Activated CD8-positive, alpha-beta T cell treated with anti-CD3 and anti-CD28 coated beads for 36 hours (primary cell): ENCODE measurements at regions not wholly inside any gene's neighbourhood (a gene's known extent, or its start where the extent isn't known, plus 50 kb on each side); places are given as distances from the start of the nearest gene placed in this dataset.

Experiments
- ATAC-seq: fragments of 200-7000 bp; cut with Tn5 transposase; one replicate; pipeline ENCODE4 v1.10.0; 2021; ENCODE audit warnings: mild to moderate bottlenecking, moderate library complexity
- CTCF ChIA-PET: fragments of 350-600 bp; sonication (Branson Sonifier 250); formaldehyde crosslinking; loops from one replicate; lab custom pipeline; 2021; ENCODE audit warnings: antibody characterized with exemption; lab: Charles Lee
- POLR2A ChIA-PET: fragments of 350-600 bp; sonication (Branson Sonifier 250); formaldehyde crosslinking; loops from one replicate; lab custom pipeline; 2021; ENCODE audit warnings: antibody characterized with exemption; lab: Charles Lee
- DNase-seq: peaks from one replicate; pipeline ENCODE4 v3.0.0-alpha.2; 2020
- H3K27ac Mint-ChIP-seq: one replicate; pipeline ENCODE4 v1.8.0; 2021; ENCODE audit warnings: mild to moderate bottlenecking, mixed read lengths
- H3K27me3 Mint-ChIP-seq: one replicate; pipeline ENCODE4 v1.8.0; 2021; ENCODE audit warnings: mixed read lengths
- H3K36me3 Mint-ChIP-seq: one replicate; pipeline ENCODE4 v1.8.0; 2021; ENCODE audit warnings: low read depth, mixed read lengths
- H3K4me1 Mint-ChIP-seq: one replicate; pipeline ENCODE4 v1.8.0; 2021; ENCODE audit warnings: low read depth, mixed read lengths
- H3K4me3 Mint-ChIP-seq: one replicate; pipeline ENCODE4 v1.8.0; 2021; ENCODE audit warnings: mild to moderate bottlenecking, moderate library complexity, mixed read lengths
- H3K9me3 Mint-ChIP-seq: one replicate; pipeline ENCODE4 v1.8.0; 2021; ENCODE audit warnings: mixed read lengths
- CTCF ChIP-seq: fragments of 200-600 bp; IDR thresholded peaks from one replicate; pipeline ENCODE4 v1.8.0; 2022; ENCODE audit warnings: antibody characterized with exemption, mild to moderate bottlenecking
- intact Hi-C: fragments of 100-400 bp; cut with micrococcal nuclease; formaldehyde crosslinking; loops from one replicate; pipeline ENCODE4 v1.10.0; 2022

- intact Hi-C loops, result no loop called here
- Mint-ChIP-seq H3K4me3 (no peak overlapping the region), H3K4me1 (no peaks in the 10 kb centered on the region), H3K9me3 (no peaks in the 10 kb centered on the region), H3K27me3 (peaks cover 13% of the 10 kb centered on the region), H3K36me3 (no peaks in the 10 kb centered on the region), H3K27ac (no peak overlapping the region)
- ChIA-PET POLR2A (no interaction called here), CTCF (no interaction called here)
- no peak for TF ChIP-seq CTCF
- ATAC-seq, result no peak
- DNase-seq, result no peak
Observed at GRCh38 chr22:49264696-49265095, 563.0 kb downstream of the BRD1 start.

GRCh38 chr22:49263101-49263500 is 564.6 kb downstream of the BRD1 start:
- ChIA-PET POLR2A (no interaction called here), CTCF (no interaction called here)
- ATAC-seq (no peak), DNase-seq (no peak)
- Mint-ChIP-seq H3K9me3 (no peaks in the 10 kb centered on the region), H3K4me1 (no peaks in the 10 kb centered on the region), H3K27ac (no peak overlapping the region), H3K27me3 (peaks cover 4% of the 10 kb centered on the region), H3K4me3 (no peak overlapping the region), H3K36me3 (no peaks in the 10 kb centered on the region)
- no peak for TF ChIP-seq CTCF
- intact Hi-C loops, result no loop called here

GRCh38 chr22:49262167-49262566 is 565.5 kb downstream of the BRD1 start:
- Mint-ChIP-seq H3K36me3 (no peaks in the 10 kb centered on the region), H3K9me3 (no peaks in the 10 kb centered on the region), H3K4me3 (no peak overlapping the region), H3K27me3 (peaks cover 1% of the 10 kb centered on the region), H3K4me1 (no peaks in the 10 kb centered on the region), H3K27ac (no peak overlapping the region)
- no peak for ATAC-seq
- intact Hi-C loops, result no loop called here
- CTCF ChIA-PET, result no interaction called here
- POLR2A ChIA-PET, result no interaction called here
- no peak for TF ChIP-seq CTCF
- no peak for DNase-seq

- Mint-ChIP-seq H3K27ac (no peak overlapping the region), H3K36me3 (no peaks in the 10 kb centered on the region), H3K4me3 (no peak overlapping the region), H3K4me1 (no peaks in the 10 kb centered on the region), H3K27me3 (peaks cover 1% of the 10 kb centered on the region), H3K9me3 (no peaks in the 10 kb centered on the region)
- ChIA-PET POLR2A (no interaction called here), CTCF (no interaction called here)
- no peak for ATAC-seq
- TF ChIP-seq CTCF, result no peak
- intact Hi-C loops, result no loop called here
- no peak for DNase-seq
Observed at GRCh38 chr22:49261616-49262015, 566.1 kb downstream of the BRD1 start.

GRCh38 chr22:49260681-49261580 is 566.7 kb downstream of the BRD1 start:
- peaks cover 1% of the 10 kb centered on the region for H3K27me3 Mint-ChIP-seq
- no peak overlapping the region for H3K27ac Mint-ChIP-seq
- H3K9me3 Mint-ChIP-seq, result no peaks in the 10 kb centered on the region
- no peak overlapping the region for H3K4me3 Mint-ChIP-seq
- H3K36me3 Mint-ChIP-seq, result no peaks in the 10 kb centered on the region
- ChIA-PET POLR2A (no interaction called here), CTCF (no interaction called here)
- no peak for DNase-seq
- intact Hi-C loops, result no loop called here
- ATAC-seq, result no peak
- no peaks in the 10 kb centered on the region for H3K4me1 Mint-ChIP-seq
- no peak for TF ChIP-seq CTCF
